ENCODE measurements at regions not wholly inside any gene's neighbourhood (a gene's known extent, or its start where the extent isn't known, plus 50 kb on each side); places are given as distances from the start of the nearest gene placed in this dataset.

DNA sequence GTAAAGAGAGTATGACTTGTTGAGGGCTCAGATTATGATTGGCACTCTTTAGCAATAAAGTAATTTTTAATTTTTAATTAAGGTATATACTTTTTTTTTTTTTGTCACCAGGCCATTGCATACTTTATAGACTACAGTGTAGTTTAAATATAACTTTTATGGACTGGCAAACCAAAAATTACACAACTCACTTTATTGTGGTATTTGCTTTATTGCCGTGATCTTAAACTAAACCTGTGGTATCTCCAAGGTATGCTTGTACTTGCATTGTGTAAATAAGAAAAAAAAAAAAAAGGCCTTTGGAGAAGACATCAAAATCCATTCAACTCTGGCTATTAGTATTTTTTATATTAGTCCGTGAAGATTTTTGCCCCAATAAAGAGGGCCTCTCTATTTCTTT, 646.7 kb upstream of the FOXG1 start:
- TF ChIP-seq, protein P1, sequence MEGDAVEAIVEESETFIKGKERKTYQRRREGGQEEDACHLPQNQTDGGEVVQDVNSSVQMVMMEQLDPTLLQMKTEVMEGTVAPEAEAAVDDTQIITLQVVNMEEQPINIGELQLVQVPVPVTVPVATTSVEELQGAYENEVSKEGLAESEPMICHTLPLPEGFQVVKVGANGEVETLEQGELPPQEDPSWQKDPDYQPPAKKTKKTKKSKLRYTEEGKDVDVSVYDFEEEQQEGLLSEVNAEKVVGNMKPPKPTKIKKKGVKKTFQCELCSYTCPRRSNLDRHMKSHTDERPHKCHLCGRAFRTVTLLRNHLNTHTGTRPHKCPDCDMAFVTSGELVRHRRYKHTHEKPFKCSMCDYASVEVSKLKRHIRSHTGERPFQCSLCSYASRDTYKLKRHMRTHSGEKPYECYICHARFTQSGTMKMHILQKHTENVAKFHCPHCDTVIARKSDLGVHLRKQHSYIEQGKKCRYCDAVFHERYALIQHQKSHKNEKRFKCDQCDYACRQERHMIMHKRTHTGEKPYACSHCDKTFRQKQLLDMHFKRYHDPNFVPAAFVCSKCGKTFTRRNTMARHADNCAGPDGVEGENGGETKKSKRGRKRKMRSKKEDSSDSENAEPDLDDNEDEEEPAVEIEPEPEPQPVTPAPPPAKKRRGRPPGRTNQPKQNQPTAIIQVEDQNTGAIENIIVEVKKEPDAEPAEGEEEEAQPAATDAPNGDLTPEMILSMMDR (IDR thresholded peaks at IDR 0.05; ENCODE audit: insufficient read depth, missing control alignments): no peak
- DNase-seq (ENCODE audit: insufficient read length, low spot score): no peak
- FAIRE-seq: no peak

DNA sequence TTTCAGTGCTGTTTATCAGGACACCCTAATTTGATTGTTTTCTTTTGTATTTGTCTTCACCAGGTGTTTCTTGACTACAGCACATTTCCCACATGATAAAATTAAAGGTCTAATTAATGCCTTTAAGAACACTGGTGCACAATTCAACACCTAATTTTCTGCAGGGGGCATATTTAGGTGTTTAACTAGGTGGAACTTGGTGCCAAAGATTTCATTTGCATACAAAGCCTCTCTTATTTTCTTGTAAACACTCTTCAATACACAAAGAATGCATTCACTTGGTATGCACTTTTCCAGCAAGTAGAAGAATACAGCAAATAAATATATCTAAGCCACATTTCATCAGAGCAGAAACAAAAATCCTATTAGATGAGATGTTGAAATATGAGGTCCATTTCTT, 646.2 kb upstream of the FOXG1 start:
- TF ChIP-seq, protein P1 (IDR thresholded peaks at IDR 0.05; ENCODE audit: insufficient read depth, missing control alignments): no peak
- DNase-seq (ENCODE audit: insufficient read length, low spot score) (no peak), FAIRE-seq (no peak)

DNA sequence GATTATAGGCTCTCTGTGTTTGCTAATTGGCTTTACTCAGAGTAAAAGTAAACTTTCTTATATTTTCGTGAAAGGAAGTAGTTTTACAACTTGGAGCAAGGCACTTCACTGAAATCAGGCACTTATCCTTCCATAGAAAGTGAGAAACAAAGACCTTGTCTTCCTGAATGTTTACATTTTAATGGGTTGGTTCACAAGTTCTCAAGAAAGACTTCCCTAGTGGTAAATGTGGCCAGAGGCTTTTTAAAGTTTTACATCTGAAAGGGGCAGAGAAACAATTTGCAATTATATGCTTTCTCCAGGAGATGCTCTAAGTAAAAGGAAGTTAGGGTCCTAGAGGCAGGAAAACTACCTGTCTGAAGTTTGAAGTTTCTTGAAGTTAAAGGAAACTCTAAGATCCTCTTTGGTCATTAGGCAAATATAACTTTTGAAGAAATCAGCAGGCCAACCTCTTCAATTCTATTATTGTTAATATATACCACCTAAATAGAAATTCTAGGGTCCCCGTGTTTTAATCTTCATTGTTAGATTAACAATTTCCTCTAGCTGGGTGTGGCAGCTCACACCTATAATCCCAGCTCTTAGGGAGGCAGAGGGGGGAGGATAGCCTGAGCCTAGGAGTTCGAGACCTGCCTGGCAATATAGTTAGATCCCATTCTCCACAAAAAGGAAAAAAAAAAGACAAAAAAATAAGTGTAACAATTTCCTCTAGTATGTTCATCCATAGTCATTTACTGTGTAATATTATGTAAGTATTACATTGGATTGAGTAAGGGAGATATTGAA, 644.9 kb upstream of the FOXG1 start:
- TF ChIP-seq, protein P1 (IDR thresholded peaks at IDR 0.05; ENCODE audit: insufficient read depth, missing control alignments): no peak
- FAIRE-seq (no peak), DNase-seq (ENCODE audit: insufficient read length, low spot score) (no peak)

DNA sequence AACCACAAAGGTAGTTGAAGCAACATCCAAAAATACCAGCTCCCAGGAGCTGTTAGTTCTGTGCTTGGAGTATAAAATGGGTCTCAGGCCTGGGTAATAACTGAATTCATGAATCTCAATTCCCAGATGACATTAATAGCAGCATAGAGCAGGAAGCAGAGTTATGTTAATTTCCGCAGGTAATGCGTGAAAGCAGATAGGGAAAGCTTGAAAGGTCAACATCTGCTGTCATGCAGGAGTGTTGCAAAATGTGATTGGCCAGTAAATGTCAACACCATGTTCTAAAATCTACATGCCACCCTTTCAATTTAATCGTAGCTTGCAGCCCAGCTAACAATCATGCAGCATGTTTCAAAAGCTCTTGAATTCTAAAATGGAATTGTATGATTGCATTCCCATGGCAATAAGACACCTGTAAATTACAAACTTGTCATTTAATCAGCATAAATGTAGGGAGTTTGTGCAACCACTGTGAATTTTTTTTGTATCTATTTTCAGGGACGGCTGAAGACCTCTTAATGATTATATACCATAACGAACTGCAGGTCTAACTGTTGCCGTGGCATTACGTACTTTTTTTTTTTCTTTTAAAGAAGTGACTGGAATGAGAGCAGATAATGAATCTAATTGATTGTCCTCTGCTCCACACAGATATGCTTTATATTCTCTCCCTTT, 635.8 kb upstream of the FOXG1 start:
- TF ChIP-seq, protein P1 (IDR thresholded peaks at IDR 0.05; ENCODE audit: insufficient read depth, missing control alignments): no peak
- FAIRE-seq (no peak), DNase-seq (ENCODE audit: insufficient read length, low spot score) (no peak)

DNA sequence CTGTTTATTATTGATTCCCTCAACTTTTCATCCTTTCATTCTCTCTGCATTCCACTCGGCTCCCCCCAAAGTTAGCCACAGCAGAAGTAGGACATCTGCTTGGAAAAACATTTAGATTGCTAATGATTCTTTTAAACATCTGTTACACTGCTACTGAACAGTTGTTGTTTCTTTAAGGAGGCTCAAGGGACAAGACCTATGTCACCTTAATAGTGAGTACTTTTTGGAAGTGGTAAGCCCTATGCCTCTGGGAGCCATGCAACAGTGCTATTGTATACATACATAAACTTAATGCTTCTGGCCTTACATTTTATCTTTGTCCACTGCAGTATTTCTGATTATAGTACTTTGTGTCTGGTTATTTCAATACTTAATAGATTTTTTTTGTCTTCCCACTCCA, 628.2 kb upstream of the FOXG1 start:
- FAIRE-seq: no peak
- TF ChIP-seq, protein P1 (IDR thresholded peaks at IDR 0.05; ENCODE audit: insufficient read depth, missing control alignments): no peak
- DNase-seq (ENCODE audit: insufficient read length, low spot score): no peak

DNA sequence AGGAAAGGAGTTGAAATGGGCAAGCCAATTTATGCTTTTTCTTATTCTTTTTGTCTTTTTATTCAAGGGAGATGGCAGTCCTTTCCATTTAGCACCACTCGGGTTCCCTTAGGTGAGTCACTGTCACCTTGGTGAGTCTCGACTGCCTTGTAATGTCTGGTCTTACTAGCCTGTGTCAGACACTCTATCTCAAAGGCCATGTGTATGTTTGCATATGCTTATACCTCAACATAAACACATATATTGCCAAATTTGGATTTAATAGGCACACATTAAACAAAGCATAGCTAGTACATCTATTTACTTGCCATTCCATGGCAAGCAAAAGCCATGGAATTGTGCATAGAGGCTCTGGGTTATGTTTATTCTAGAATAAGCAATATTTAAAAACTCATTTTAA, 624.9 kb upstream of the FOXG1 start:
- DNase-seq (ENCODE audit: insufficient read length, low spot score) (no peak), FAIRE-seq (no peak)
- TF ChIP-seq, protein P1 (IDR thresholded peaks at IDR 0.05; ENCODE audit: insufficient read depth, missing control alignments): no peak
